H9 (cell line): ENCODE measurements at regions not wholly inside any gene's neighbourhood (a gene's known extent, or its start where the extent isn't known, plus 50 kb on each side); places are given as distances from the start of the nearest gene placed in this dataset.
A peak's percentile ranks its signal among the peaks of the same experiment; 100 is the strongest.

Source experiments
- DNase-seq: peaks from one replicate; pipeline ENCODE4 v3.0.0-alpha.2; 2017
- H2AFZ ChIP-seq: one replicate; pipeline ENCODE4 v1.6.1; 2013; ENCODE audit warnings: mild to moderate bottlenecking, low read length, control low read depth, moderate library complexity
- H2AK5ac ChIP-seq: 2 replicates; pipeline ENCODE4 v1.6.1; 2013; ENCODE audit warnings: low read length, control low read depth, mixed read lengths; ENCODE audit not compliant: insufficient read length
- H2BK120ac ChIP-seq: one replicate; pipeline ENCODE4 v1.6.1; 2013; ENCODE audit warnings: low read depth, mild to moderate bottlenecking, low read length, control low read depth, inconsistent platforms; ENCODE audit not compliant: poor library complexity, severe bottlenecking
- H2BK12ac ChIP-seq: 2 replicates; pipeline ENCODE4 v1.6.1; 2013; ENCODE audit warnings: low read length, control low read depth, mixed read lengths, low read depth; ENCODE audit not compliant: insufficient read length
- H2BK15ac ChIP-seq: 2 replicates; pipeline ENCODE4 v1.6.1; 2013; ENCODE audit warnings: low read depth, low read length, control low read depth
- H2BK20ac ChIP-seq: one replicate; pipeline ENCODE4 v1.6.1; 2013; ENCODE audit warnings: low read depth, mild to moderate bottlenecking, low read length, control low read depth, inconsistent platforms; ENCODE audit not compliant: poor library complexity, severe bottlenecking
- H2BK5ac ChIP-seq: 2 replicates; pipeline ENCODE4 v1.6.1; 2013; ENCODE audit warnings: low read length, control low read depth, mixed read lengths; ENCODE audit not compliant: insufficient read length
- H3K14ac ChIP-seq: 2 replicates; pipeline ENCODE4 v1.6.1; 2013; ENCODE audit warnings: low read length, control low read depth; ENCODE audit not compliant: insufficient read depth
- H3K18ac ChIP-seq: 2 replicates; pipeline ENCODE4 v1.6.1; 2013; ENCODE audit warnings: low read depth, mild to moderate bottlenecking, mixed read lengths, low read length, control low read depth; ENCODE audit not compliant: insufficient read length
- H3K23ac ChIP-seq: 2 replicates; pipeline ENCODE4 v1.6.1; 2013; ENCODE audit warnings: low read length, control low read depth, mixed read lengths, low read depth; ENCODE audit not compliant: insufficient read length
- H3K23me2 ChIP-seq: 2 replicates; pipeline ENCODE4 v1.6.1; 2013; ENCODE audit warnings: low read depth, mild to moderate bottlenecking, mixed read lengths, low read length, control low read depth; ENCODE audit not compliant: insufficient read length, poor library complexity, severe bottlenecking
- H3K27ac ChIP-seq: 2 replicates; pipeline ENCODE4 v1.5.1; 2013; ENCODE audit warnings: low read length, control low read depth, mixed read lengths, low read depth; ENCODE audit not compliant: insufficient read length
- H3K27me3 ChIP-seq: 2 replicates; pipeline ENCODE4 v1.6.1; 2013; ENCODE audit warnings: low read length, control low read depth, inconsistent platforms; ENCODE audit not compliant: insufficient read depth
- H3K4ac ChIP-seq: 2 replicates; pipeline ENCODE4 v1.6.1; 2013; ENCODE audit warnings: low read depth, mild to moderate bottlenecking, control low read depth, inconsistent platforms, low read length, moderate library complexity
- H3K4me1 ChIP-seq: 2 replicates; pipeline ENCODE4 v1.6.1; 2013; ENCODE audit warnings: low read length, control low read depth, inconsistent platforms; ENCODE audit not compliant: insufficient read depth
- H3K4me2 ChIP-seq: 2 replicates; pipeline ENCODE4 v1.6.1; 2013; ENCODE audit warnings: low read length, control low read depth, mixed read lengths; ENCODE audit not compliant: insufficient read length, insufficient read depth
- H3K56ac ChIP-seq: 2 replicates; pipeline ENCODE4 v1.6.1; 2013; ENCODE audit warnings: low read depth, mild to moderate bottlenecking, mixed read lengths, low read length, control low read depth; ENCODE audit not compliant: insufficient read length
- H3K79me1 ChIP-seq: 2 replicates; pipeline ENCODE4 v1.6.1; 2013; ENCODE audit warnings: low read depth, mild to moderate bottlenecking, moderate library complexity, low read length, control low read depth, inconsistent platforms; ENCODE audit not compliant: insufficient read depth, poor library complexity, severe bottlenecking
- H3K79me2 ChIP-seq: 2 replicates; pipeline ENCODE4 v1.6.1; 2013; ENCODE audit warnings: low read length, control low read depth, inconsistent platforms; ENCODE audit not compliant: insufficient read depth
- H3K9ac ChIP-seq: 2 replicates; pipeline ENCODE4 v1.6.1; 2013; ENCODE audit warnings: low read length, control low read depth, mixed read lengths; ENCODE audit not compliant: insufficient read length; ENCODE audit errors: extremely low read depth
- H3K9me3 ChIP-seq: one replicate; pipeline ENCODE4 v1.6.1; 2013; ENCODE audit warnings: low read depth, low read length, inconsistent platforms; ENCODE audit not compliant: control insufficient read depth
- H3T11ph ChIP-seq: one replicate; pipeline ENCODE4 v1.6.1; 2013; ENCODE audit warnings: mild to moderate bottlenecking, low read length, control low read depth, inconsistent platforms
- H4K20me1 ChIP-seq: one replicate; pipeline ENCODE4 v1.6.1; 2013; ENCODE audit not compliant: control insufficient read depth, insufficient read length, insufficient read depth
- H4K5ac ChIP-seq: 2 replicates; pipeline ENCODE4 v1.6.1; 2013; ENCODE audit warnings: low read depth, mild to moderate bottlenecking, mixed read lengths, low read length, control low read depth; ENCODE audit not compliant: insufficient read length
- H4K8ac ChIP-seq: replicated peaks from 2 replicates; pipeline ENCODE4 v1.6.1; 2013; ENCODE audit warnings: low read length, control low read depth, mixed read lengths, low read depth; ENCODE audit not compliant: insufficient read length
- H4K91ac ChIP-seq: 2 replicates; pipeline ENCODE4 v1.6.1; 2013; ENCODE audit warnings: low read depth, mild to moderate bottlenecking, moderate library complexity, mixed read lengths, low read length, control low read depth; ENCODE audit not compliant: insufficient read length
- H3K27ac Mint-ChIP-seq, 3 experiments: 2 replicates in 2 of 3; 3 replicates in 1 of 3; pipeline ENCODE4 v1.8.0; 2020 to 2021; ENCODE audit warnings: mixed read lengths in 3 of 3, mild to moderate bottlenecking in 1 of 3, moderate library complexity in 1 of 3
- H3K27me3 Mint-ChIP-seq: 2 replicates; pipeline ENCODE4 v1.8.0; 2021; ENCODE audit warnings: low read depth, mild to moderate bottlenecking, moderate library complexity, mixed read lengths
- H3K36me3 Mint-ChIP-seq, 3 experiments: 2 replicates in 2 of 3; 3 replicates in 1 of 3; pipeline ENCODE4 v1.8.0; 2020 to 2021; ENCODE audit warnings: low read depth in 3 of 3, mixed read lengths in 3 of 3; ENCODE audit not compliant: insufficient read depth in 1 of 3
- H3K4me1 Mint-ChIP-seq, 2 experiments: 2 replicates each; pipeline ENCODE4 v1.8.0; 2020; ENCODE audit warnings: mixed read lengths in 2 of 2
- H3K4me3 Mint-ChIP-seq, 2 experiments: 2 replicates in 1 of 2; 3 replicates in 1 of 2; pipeline ENCODE4 v1.8.0; 2020 to 2021; ENCODE audit warnings: mild to moderate bottlenecking in 2 of 2, mixed read lengths in 2 of 2, moderate library complexity in 1 of 2
- H3K9me3 Mint-ChIP-seq, 2 experiments: 2 replicates in 1 of 2; 3 replicates in 1 of 2; pipeline ENCODE4 v1.8.0; 2020; ENCODE audit warnings: mild to moderate bottlenecking in 2 of 2, mixed read lengths in 2 of 2, moderate library complexity in 1 of 2
- WGBS: extraction: QIAGEN DNeasy Blood & Tissue Kit; methylation state at CpG from one replicate; pipeline ENCODE4 v1.1.7; 2013; ENCODE audit warnings: missing lambda C conversion rate, low lambda C conversion rate, mixed read lengths; ENCODE audit not compliant: insufficient read length; ENCODE audit errors: extremely low coverage; 5-methylcytosine and 5-hydroxymethylcytosine counted together
- TF ChIP-seq, protein P1 (sequence below): fragments of 200-600 bp; sonication (generic); conservative IDR thresholded peaks from 3 replicates; pipeline ENCODE4 v1.8.0; 2021; ENCODE audit warnings: antibody characterized with exemption, mild to moderate bottlenecking

- H3K4me2 ChIP-seq: no peak overlapping the region
- H4K5ac ChIP-seq: no peak overlapping the region
- H2BK12ac ChIP-seq: no peak overlapping the region
- H2BK20ac ChIP-seq: no peak overlapping the region
- no peak overlapping the region for H3K23ac ChIP-seq
- Mint-ChIP-seq H3K4me3 (no peak overlapping the region), H3K36me3 (no peaks in the 10 kb centered on the region), H3K9me3 (no peaks in the 10 kb centered on the region; a peak in 1 of 5 replicates), H3K27me3 (no peaks in the 10 kb centered on the region), H3K4me1 (peaks cover 0 to 14% of the 10 kb centered on the region in 2 experiments; a peak in 2 of 4 replicates), H3K27ac (no peak overlapping the region)
- no peaks in the 10 kb centered on the region for H3K4me1 ChIP-seq
- no peak overlapping the region for H4K8ac ChIP-seq
- no peak overlapping the region for H3K9ac ChIP-seq
- H2AFZ ChIP-seq: no peak overlapping the region
- no peaks in the 10 kb centered on the region for H4K20me1 ChIP-seq
- TF ChIP-seq, protein P1, sequence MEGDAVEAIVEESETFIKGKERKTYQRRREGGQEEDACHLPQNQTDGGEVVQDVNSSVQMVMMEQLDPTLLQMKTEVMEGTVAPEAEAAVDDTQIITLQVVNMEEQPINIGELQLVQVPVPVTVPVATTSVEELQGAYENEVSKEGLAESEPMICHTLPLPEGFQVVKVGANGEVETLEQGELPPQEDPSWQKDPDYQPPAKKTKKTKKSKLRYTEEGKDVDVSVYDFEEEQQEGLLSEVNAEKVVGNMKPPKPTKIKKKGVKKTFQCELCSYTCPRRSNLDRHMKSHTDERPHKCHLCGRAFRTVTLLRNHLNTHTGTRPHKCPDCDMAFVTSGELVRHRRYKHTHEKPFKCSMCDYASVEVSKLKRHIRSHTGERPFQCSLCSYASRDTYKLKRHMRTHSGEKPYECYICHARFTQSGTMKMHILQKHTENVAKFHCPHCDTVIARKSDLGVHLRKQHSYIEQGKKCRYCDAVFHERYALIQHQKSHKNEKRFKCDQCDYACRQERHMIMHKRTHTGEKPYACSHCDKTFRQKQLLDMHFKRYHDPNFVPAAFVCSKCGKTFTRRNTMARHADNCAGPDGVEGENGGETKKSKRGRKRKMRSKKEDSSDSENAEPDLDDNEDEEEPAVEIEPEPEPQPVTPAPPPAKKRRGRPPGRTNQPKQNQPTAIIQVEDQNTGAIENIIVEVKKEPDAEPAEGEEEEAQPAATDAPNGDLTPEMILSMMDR: peak; percentile 55
- H3K27ac ChIP-seq: no peak overlapping the region
- no peaks in the 10 kb centered on the region for H3K9me3 ChIP-seq
- no peak overlapping the region for H3T11ph ChIP-seq
- H2BK15ac ChIP-seq: no peak overlapping the region
- H2BK5ac ChIP-seq: no peak overlapping the region
- no peak overlapping the region for H2BK120ac ChIP-seq
- WGBS: no CpG with 5 or more reads among the region's 3 CpGs
- no peaks in the 10 kb centered on the region for H3K79me1 ChIP-seq
- no peak overlapping the region for H3K4ac ChIP-seq
- no peak overlapping the region for H2AK5ac ChIP-seq
- H3K27me3 ChIP-seq: no peaks in the 10 kb centered on the region
- no peak overlapping the region for H3K14ac ChIP-seq
- H3K18ac ChIP-seq: no peak overlapping the region
- no peak for DNase-seq
- H3K56ac ChIP-seq: no peak overlapping the region
- no peaks in the 10 kb centered on the region for H3K23me2 ChIP-seq
- no peaks in the 10 kb centered on the region for H3K79me2 ChIP-seq
- no peak overlapping the region for H4K91ac ChIP-seq
Measured at GRCh38 chr7:125059861-125060456, 130.3 kb upstream of the POT1 start.
